AG09319 (cell line): ENCODE measurements at regions not wholly inside any gene's neighbourhood (a gene's known extent, or its start where the extent isn't known, plus 50 kb on each side); places are given as distances from the start of the nearest gene placed in this dataset.

Experiments
- DNase-seq: peaks from one replicate; pipeline ENCODE4 v3.0.0-alpha.2; 2010; ENCODE audit warnings: low read depth; ENCODE audit errors: extremely low read depth
- TF ChIP-seq, protein P1 (sequence below): IDR thresholded peaks from 2 replicates; pipeline ENCODE4 v1.5.1; 2011; ENCODE audit warnings: low read depth, mild to moderate bottlenecking, inconsistent platforms, low read length, moderate library complexity

DNA sequence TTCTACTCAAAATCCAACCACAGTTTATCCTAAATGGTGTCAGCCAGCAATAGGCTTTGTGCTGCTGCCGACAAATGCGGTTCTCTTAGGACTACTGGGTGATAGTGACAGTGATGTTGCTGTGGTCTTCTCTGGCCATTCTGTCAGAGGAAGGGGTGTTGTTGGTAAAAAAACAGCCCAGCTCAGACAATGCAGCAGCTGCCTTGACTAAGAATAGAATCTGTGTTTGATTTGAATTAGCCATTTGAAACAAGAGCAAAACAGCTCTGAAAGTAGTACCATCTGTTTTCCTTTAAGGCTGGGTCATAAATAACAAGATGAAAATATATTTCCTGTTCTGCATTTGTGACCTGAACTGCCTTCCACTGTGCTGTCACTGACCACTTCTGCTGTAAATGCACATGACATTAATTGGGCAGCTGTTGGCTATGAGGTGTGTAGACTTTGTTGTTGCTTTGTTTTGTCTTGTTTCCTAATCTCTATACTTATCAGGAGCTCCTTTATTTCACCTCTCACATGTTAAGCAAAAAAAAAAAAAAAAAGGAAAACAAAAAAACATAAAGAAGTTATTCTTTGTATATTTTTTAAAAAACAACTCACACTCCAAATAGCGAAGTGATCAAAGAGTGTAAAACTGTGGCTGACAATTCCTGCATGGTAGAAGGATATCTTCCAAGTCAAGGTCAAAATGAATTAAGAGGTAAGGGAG is 497.8 kb upstream of the ARID1B start:
- DNase-seq = no peak
- TF ChIP-seq, protein P1, sequence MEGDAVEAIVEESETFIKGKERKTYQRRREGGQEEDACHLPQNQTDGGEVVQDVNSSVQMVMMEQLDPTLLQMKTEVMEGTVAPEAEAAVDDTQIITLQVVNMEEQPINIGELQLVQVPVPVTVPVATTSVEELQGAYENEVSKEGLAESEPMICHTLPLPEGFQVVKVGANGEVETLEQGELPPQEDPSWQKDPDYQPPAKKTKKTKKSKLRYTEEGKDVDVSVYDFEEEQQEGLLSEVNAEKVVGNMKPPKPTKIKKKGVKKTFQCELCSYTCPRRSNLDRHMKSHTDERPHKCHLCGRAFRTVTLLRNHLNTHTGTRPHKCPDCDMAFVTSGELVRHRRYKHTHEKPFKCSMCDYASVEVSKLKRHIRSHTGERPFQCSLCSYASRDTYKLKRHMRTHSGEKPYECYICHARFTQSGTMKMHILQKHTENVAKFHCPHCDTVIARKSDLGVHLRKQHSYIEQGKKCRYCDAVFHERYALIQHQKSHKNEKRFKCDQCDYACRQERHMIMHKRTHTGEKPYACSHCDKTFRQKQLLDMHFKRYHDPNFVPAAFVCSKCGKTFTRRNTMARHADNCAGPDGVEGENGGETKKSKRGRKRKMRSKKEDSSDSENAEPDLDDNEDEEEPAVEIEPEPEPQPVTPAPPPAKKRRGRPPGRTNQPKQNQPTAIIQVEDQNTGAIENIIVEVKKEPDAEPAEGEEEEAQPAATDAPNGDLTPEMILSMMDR = no peak

DNA sequence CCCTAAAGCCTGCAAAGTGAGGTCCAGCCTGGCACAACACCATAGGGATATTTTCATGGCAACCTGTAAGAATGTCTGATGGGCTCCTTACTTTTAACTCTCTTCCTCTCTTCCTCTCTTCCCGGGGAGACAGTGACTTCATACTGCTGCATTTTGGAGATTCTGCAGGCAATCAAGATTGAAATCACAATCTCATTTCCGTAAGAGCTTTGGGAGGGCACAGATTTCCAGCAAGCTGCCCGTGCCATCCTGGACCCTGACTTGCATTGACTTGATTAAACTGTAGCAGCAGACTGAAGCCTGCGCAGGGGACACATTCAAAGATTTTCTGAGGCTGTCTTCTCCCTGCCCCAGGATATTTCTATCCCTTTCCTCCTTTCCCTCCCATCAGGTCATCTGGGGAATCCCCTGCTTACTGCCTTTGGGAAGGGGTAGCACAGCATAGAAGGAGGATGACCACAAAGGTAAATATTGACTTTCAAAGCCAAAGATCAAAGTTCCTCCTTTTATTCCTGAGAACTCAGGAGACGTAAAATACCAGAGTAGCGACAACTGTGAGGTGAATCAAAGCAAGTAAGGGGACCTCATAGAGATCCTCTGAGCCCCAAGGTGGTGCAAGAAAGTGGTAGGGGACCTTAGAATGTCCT is 504.0 kb upstream of the ARID1B start:
- DNase-seq = no peak

DNA sequence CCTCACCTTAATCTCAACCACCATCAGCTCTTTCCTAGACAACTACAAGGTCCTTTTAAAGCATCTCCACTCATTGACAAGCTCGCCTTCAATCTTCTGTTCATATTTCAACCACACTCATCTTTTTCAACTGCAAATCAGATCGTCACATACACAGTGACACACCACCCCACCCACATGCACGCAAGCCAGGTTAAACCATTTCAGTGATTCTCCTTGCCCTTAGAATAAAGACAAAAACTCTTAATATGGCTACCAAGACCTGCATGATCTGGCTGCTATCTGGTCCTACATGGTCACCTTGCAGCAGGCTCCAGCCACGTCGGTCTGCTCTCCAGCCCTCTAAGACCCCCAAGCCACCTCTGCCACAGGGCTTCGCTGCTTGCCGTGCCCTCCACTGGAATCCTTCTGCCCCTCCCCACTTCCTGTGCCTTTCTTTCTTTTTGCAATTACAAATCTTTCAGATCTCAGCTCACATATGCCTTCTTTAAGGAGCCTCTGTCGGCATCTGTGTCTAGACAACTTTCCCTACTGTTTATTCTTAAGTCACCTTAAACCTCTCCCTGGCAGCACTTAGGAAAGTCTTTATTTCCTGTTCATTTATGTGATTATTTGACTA is 507.3 kb upstream of the ARID1B start:
- no peak for DNase-seq
- TF ChIP-seq, protein P1 = no peak

More for the DNA sequence above, 504.0 kb upstream of the ARID1B start:
- TF ChIP-seq, protein P1 = no peak

DNA sequence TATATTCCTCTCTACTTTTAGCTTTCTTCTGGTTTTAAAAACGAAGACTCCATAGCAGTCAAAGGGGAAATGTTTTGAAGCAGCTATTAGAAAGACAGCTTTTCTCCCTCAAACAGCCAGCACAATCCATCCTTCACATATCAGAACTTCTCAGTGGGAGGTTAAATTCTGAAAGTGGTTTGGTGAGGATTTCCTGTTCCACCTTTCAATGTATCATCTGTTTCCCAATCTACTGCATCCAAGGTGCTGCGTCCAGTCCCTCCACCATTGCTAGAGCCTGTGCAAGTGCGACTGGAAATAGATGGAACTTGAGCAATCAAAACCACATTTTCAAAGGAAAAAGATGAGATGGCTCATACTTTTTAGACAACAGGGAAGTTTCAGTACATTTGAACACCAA is 508.3 kb upstream of the ARID1B start:
- DNase-seq = no peak
- TF ChIP-seq, protein P1 = no peak

DNA sequence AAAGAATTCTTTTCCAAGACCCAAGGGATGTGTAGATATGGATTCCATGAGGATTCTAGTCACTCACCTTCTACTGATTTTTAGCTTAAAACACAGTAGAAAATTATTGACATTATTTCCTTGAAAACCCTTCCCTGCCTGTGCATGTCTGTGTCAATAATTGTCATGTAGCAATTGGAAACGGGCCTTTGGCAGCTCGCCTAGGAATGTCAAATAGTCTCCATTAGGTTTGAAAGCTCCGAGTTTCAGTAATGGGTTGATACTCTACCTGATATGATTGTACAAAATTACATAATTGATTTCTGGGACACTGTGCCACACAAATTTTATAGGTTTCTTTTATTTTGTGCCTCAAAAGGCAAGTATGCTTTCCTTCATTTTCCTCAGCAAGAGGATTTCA is 515.2 kb upstream of the ARID1B start:
- no peak for DNase-seq

DNA sequence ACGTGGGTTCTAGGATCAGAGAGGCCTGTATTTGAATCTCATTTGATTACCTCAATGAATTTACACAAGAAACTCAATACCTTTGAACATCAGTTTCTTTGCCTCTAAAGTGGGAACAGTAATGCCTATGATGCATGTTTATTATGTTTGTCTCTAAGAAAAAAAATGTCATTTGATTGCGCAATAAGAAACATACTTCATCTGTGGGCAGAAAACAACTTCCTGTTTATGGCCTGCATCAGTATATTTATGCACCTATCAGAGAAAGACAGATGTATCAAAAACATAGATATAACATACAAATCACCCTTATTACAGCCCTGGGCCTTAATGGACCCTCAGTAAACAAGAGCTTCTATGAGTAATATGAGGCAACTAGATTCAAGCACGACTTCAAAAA is 516.4 kb upstream of the ARID1B start:
- TF ChIP-seq, protein P1 = no peak
- no peak for DNase-seq

More for the DNA sequence above, 515.2 kb upstream of the ARID1B start:
- TF ChIP-seq, protein P1 = no peak

DNA sequence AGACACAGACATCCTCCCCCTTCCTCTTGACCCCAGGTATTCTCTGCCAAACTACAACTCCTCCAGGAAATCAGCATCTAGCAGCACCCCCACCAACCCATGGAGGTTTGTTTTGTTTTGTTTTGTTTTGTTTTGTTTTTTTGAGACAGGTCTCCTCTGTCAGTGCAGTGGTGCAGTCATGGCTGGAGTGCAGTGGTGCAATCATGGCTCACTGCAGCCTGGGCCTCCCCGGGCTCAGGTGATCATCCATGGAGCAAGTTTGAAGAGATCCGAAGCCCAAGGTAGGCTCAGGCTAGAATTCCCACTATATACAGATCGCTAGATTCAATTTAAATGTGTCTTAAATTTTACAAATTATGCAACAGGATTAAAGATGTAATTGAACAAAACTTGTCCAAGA is 518.2 kb upstream of the ARID1B start:
- TF ChIP-seq, protein P1 = no peak
- DNase-seq = no peak
